KMS-11 (cell line): ENCODE measurements at regions not wholly inside any gene's neighbourhood (a gene's known extent, or its start where the extent isn't known, plus 50 kb on each side); places are given as distances from the start of the nearest gene placed in this dataset.

Experiments
- H2AFZ ChIP-seq: fragments of 200-600 bp; sonication (generic); 2 replicates; pipeline ENCODE4 v1.6.1; 2016; ENCODE audit warnings: antibody characterized with exemption, mixed run types, low read depth
- H3K27ac ChIP-seq: fragments of 200-600 bp; sonication (generic); 2 replicates; pipeline ENCODE4 v1.6.1; 2016; ENCODE audit warnings: mild to moderate bottlenecking, mixed run types
- H3K27me3 ChIP-seq: fragments of 200-600 bp; sonication (generic); 2 replicates; pipeline ENCODE4 v1.6.1; 2017; ENCODE audit warnings: mild to moderate bottlenecking, low read depth, mixed run types, moderate library complexity; ENCODE audit not compliant: insufficient read depth
- H3K36me3 ChIP-seq: fragments of 200-600 bp; sonication (generic); 2 replicates; pipeline ENCODE4 v1.6.1; 2017; ENCODE audit warnings: mild to moderate bottlenecking, mixed run types; ENCODE audit not compliant: insufficient read depth
- H3K4me1 ChIP-seq: fragments of 200-600 bp; sonication (generic); 2 replicates; pipeline ENCODE4 v1.6.1; 2016; ENCODE audit warnings: mild to moderate bottlenecking, low read depth, mixed run types; ENCODE audit not compliant: poor library complexity, severe bottlenecking
- H3K4me2 ChIP-seq: fragments of 200-600 bp; sonication (generic); 2 replicates; pipeline ENCODE4 v1.7.0; 2016; ENCODE audit warnings: mild to moderate bottlenecking, mixed run types
- H3K4me3 ChIP-seq: fragments of 200-600 bp; sonication (generic); IDR thresholded peaks from 2 replicates; pipeline ENCODE4 v1.6.1; 2017; ENCODE audit warnings: low read depth, low read length, mixed read lengths; ENCODE audit not compliant: insufficient read depth
- H3K79me2 ChIP-seq: fragments of 200-600 bp; sonication (generic); 2 replicates; pipeline ENCODE4 v1.6.1; 2016; ENCODE audit warnings: low read depth, mixed run types; ENCODE audit not compliant: insufficient read depth
- H3K9ac ChIP-seq: fragments of 200-600 bp; sonication (generic); 2 replicates; pipeline ENCODE4 v1.6.1; 2016; ENCODE audit warnings: mild to moderate bottlenecking, mixed run types
- H4K20me1 ChIP-seq: fragments of 200-600 bp; sonication (generic); 2 replicates; pipeline ENCODE4 v1.6.1; 2016; ENCODE audit warnings: mild to moderate bottlenecking, mixed run types; ENCODE audit not compliant: insufficient read depth
- CTCF ChIP-seq: fragments of 200-600 bp; sonication (generic); conservative IDR thresholded peaks from 2 replicates; pipeline ENCODE4 v1.6.1; 2017; ENCODE audit warnings: low read depth, mild to moderate bottlenecking, antibody characterized with exemption, low read length, moderate library complexity, mixed read lengths

- Histone ChIP-seq H3K79me2 (no peaks in the 10 kb centered on the region), H3K36me3 (no peaks in the 10 kb centered on the region), H3K27ac (no peak overlapping the region), H3K27me3 (no peaks in the 10 kb centered on the region), H3K9ac (no peak overlapping the region), H3K4me3 (no peak overlapping the region), H2AFZ (no peak overlapping the region), H3K4me1 (no peaks in the 10 kb centered on the region), H4K20me1 (no peaks in the 10 kb centered on the region), H3K4me2 (no peak overlapping the region)
- no peak for TF ChIP-seq CTCF
Observed at GRCh38 chr18:2316082-2316750, 255.1 kb downstream of the METTL4 start.

- Histone ChIP-seq H3K27me3 (no peaks in the 10 kb centered on the region), H2AFZ (no peak overlapping the region), H3K4me3 (no peak overlapping the region), H3K9ac (no peak overlapping the region), H3K4me2 (no peak overlapping the region), H4K20me1 (no peaks in the 10 kb centered on the region), H3K79me2 (no peaks in the 10 kb centered on the region), H3K36me3 (no peaks in the 10 kb centered on the region), H3K27ac (no peak overlapping the region), H3K4me1 (no peaks in the 10 kb centered on the region)
- no peak for TF ChIP-seq CTCF
Observed at GRCh38 chr18:2316751-2317696, 254.3 kb downstream of the METTL4 start.

GRCh38 chr18:2324459-2324858 is 246.8 kb downstream of the METTL4 start:
- no peak for TF ChIP-seq CTCF
- Histone ChIP-seq H3K79me2 (no peaks in the 10 kb centered on the region), H3K4me1 (peaks cover 42% of the 10 kb centered on the region), H3K27ac (no peak overlapping the region), H3K9ac (no peak overlapping the region), H3K4me3 (no peak overlapping the region), H3K36me3 (no peaks in the 10 kb centered on the region), H3K27me3 (no peaks in the 10 kb centered on the region), H4K20me1 (no peaks in the 10 kb centered on the region), H2AFZ (no peak overlapping the region), H3K4me2 (no peak overlapping the region)

- H3K9ac ChIP-seq = no peak overlapping the region
- H3K27me3 ChIP-seq = no peaks in the 10 kb centered on the region
- H3K4me3 ChIP-seq = no peak overlapping the region
- H4K20me1 ChIP-seq = no peaks in the 10 kb centered on the region
- peak overlapping the region; percentile 20; the same call in 1 of the 2 replicates for H3K4me2 ChIP-seq
- peak overlapping the region; percentile 33 for H3K27ac ChIP-seq
- H2AFZ ChIP-seq = 0 out of 2 replicates have a peak overlapping the region, but pooled peaks have one; percentile 7
- no peak for TF ChIP-seq CTCF
- H3K79me2 ChIP-seq = no peaks in the 10 kb centered on the region
- H3K36me3 ChIP-seq = no peaks in the 10 kb centered on the region
- peaks cover 42% of the 10 kb centered on the region for H3K4me1 ChIP-seq
Observed at GRCh38 chr18:2325308-2325849, 245.9 kb downstream of the METTL4 start.
